NT2/D1 (cell line): ENCODE measurements at regions not wholly inside any gene's neighbourhood (a gene's known extent, or its start where the extent isn't known, plus 50 kb on each side); places are given as distances from the start of the nearest gene placed in this dataset.

ENCODE experiments used
- SUZ12 ChIP-seq: IDR thresholded peaks from 2 replicates; pipeline ENCODE4 v1.6.1; 2011; ENCODE audit not compliant: insufficient read length, insufficient read depth; ENCODE audit errors: extremely low read depth
- YY1 ChIP-seq: IDR thresholded peaks from 2 replicates; pipeline ENCODE4 v1.6.1; 2011; ENCODE audit not compliant: insufficient read length, insufficient read depth
- ZNF274 ChIP-seq: IDR thresholded peaks from 2 replicates; pipeline ENCODE4 v1.6.1; 2011; ENCODE audit warnings: mild to moderate bottlenecking, low read depth, low read length

DNA sequence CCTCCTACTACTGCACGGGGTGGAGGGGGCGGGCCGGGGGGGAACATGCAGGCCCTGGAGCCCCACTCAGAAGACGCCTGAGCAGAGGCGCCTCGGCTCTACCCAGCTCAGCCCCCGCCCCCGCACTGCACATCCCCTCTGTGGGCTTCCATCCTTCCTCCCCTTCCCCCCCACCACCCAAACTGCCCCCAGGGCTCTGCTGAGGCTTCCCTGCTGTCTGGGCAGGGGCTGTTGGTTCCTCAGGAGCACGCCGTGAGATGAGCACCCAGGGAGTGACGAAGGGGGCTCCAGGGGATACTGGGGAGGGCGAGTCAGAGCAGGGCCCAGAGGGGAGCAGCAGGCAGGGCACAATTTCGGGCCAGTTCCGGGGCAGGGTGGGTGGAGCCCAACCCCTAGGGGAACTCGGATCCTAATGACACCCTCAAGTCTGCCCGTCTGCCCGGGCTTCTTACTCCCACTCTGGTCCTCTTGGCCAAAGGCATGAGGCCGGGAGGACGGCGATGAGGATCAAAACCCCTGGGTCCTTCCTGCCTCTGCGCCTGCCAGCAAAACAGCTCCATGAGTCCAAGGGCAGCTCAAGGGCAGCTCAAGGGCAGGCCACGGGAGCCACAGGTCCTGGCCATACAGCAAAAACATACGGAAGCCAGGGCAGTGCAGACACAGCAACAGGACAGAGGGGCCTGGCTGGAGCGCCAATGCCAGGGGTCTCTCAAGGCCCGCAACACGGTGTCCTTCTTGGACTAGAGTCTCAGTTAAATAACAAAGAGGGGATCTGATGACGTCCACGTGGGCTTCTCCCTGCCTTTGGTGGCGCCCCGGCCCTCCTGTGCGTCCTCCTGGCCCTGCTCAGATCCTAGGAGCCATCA is 200.9 kb downstream of the AUH start:
- TF ChIP-seq SUZ12 (no peak), YY1 (no peak), ZNF274 (no peak)
